Hepatocyte (in vitro differentiated cells): ENCODE measurements at regions not wholly inside any gene's neighbourhood (a gene's known extent, or its start where the extent isn't known, plus 50 kb on each side); places are given as distances from the start of the nearest gene placed in this dataset.

ENCODE experiments used
- DNase-seq: peaks from one replicate; pipeline ENCODE4 v3.0.0-alpha.2; 2016; ENCODE audit warnings: low spot score
- H2AFZ ChIP-seq: fragments of 200-600 bp; sonication (generic); 2 replicates; pipeline ENCODE4 v1.6.0; 2016; ENCODE audit warnings: antibody characterized with exemption, mild to moderate bottlenecking
- H3K27ac ChIP-seq: fragments of 200-600 bp; sonication (generic); 2 replicates; pipeline ENCODE4 v1.5.1; 2016; ENCODE audit warnings: mild to moderate bottlenecking
- H3K27me3 ChIP-seq: fragments of 200-600 bp; sonication (generic); 2 replicates; pipeline ENCODE4 v1.6.1; 2016
- H3K36me3 ChIP-seq: fragments of 200-600 bp; sonication (generic); replicated peaks from 2 replicates; pipeline ENCODE4 v1.5.1; 2016; ENCODE audit warnings: low read depth; ENCODE audit not compliant: insufficient read depth
- H3K4me1 ChIP-seq: fragments of 200-600 bp; sonication (generic); 2 replicates; pipeline ENCODE4 v1.5.1; 2016; ENCODE audit warnings: mild to moderate bottlenecking, moderate library complexity; ENCODE audit not compliant: insufficient read depth
- H3K4me2 ChIP-seq: fragments of 200-600 bp; sonication (generic); 2 replicates; pipeline ENCODE4 v1.6.0; 2016
- H3K4me3 ChIP-seq: fragments of 200-600 bp; sonication (generic); 2 replicates; pipeline ENCODE4 v1.5.1; 2016; ENCODE audit warnings: mild to moderate bottlenecking
- H3K79me2 ChIP-seq: fragments of 200-600 bp; sonication (generic); 2 replicates; pipeline ENCODE4 v1.6.0; 2017; ENCODE audit warnings: mild to moderate bottlenecking
- H3K9me2 ChIP-seq: fragments of 200-600 bp; sonication (generic); replicated peaks from 2 replicates; pipeline ENCODE4 v1.6.0; 2017; ENCODE audit warnings: mild to moderate bottlenecking; ENCODE audit not compliant: insufficient read depth
- H3K9me3 ChIP-seq: fragments of 200-600 bp; sonication (generic); 2 replicates; pipeline ENCODE4 v1.5.1; 2016; ENCODE audit warnings: low read depth, mild to moderate bottlenecking
- H4K20me1 ChIP-seq: fragments of 200-600 bp; sonication (generic); 2 replicates; pipeline ENCODE4 v1.6.0; 2016; ENCODE audit warnings: mild to moderate bottlenecking; ENCODE audit not compliant: insufficient read depth, poor library complexity, severe bottlenecking
- CTCF ChIP-seq: fragments of 200-600 bp; sonication (generic); IDR thresholded peaks from 2 replicates; pipeline ENCODE4 v1.5.1; 2016; ENCODE audit warnings: antibody characterized with exemption, mild to moderate bottlenecking; ENCODE audit not compliant: poor library complexity
- EZH2 ChIP-seq: fragments of 200-600 bp; sonication (generic); IDR thresholded peaks from 2 replicates; pipeline ENCODE4 v1.6.1; 2016; ENCODE audit warnings: antibody characterized with exemption, mild to moderate bottlenecking, borderline replicate concordance
- EZH2phosphoT487 ChIP-seq: fragments of 200-600 bp; sonication (generic); IDR thresholded peaks from one replicate; pipeline ENCODE4 v1.6.1; 2018; ENCODE audit warnings: antibody characterized with exemption, mild to moderate bottlenecking, low read depth, moderate library complexity; ENCODE audit not compliant: unreplicated experiment, severe bottlenecking
- WGBS: methylation state at CpG from one replicate; pipeline ENCODE4 v1.1.6; 2016; ENCODE audit warnings: low lambda C conversion rate; ENCODE audit errors: missing lambda C conversion rate; 5-methylcytosine and 5-hydroxymethylcytosine counted together

GRCh38 chr1:217311766-217312165, 319.1 kb downstream of the GPATCH2 start:
- Histone ChIP-seq H2AFZ (no peak overlapping the region), H3K4me1 (no peaks in the 10 kb centered on the region), H3K9me3 (no peaks in the 10 kb centered on the region), H3K4me2 (no peak overlapping the region), H3K4me3 (no peak overlapping the region), H3K36me3 (no peaks in the 10 kb centered on the region), H3K9me2 (no peaks in the 10 kb centered on the region), H3K79me2 (no peaks in the 10 kb centered on the region), H3K27ac (no peak overlapping the region), H4K20me1 (no peaks in the 10 kb centered on the region), H3K27me3 (no peaks in the 10 kb centered on the region)
- DNase-seq, result no peak
- no peak for TF ChIP-seq EZH2
- no peak for TF ChIP-seq CTCF
- TF ChIP-seq EZH2phosphoT487, result no peak
- WGBS, result 58% methylated on average over 1 of the region's 1 CpG

DNA sequence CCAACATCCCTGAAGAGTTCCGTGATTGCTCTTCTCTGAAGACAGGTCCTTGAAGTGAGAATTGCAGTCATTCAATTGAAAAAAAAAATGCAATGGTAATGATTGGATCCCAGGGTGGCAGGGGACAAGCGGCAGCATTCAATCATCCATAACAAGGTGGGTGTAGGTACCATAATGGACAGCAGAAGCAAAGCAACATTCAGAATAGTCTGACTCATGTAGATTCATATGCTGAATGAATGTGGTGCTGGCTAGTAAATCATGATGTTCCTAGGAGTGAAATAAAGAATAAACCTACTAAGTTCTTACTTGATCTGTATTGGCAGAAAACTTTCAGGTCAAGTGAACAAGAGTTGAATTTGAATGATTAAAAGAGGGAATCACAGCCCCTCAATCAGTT, 319.6 kb downstream of the GPATCH2 start:
- H2AFZ ChIP-seq, result no peak overlapping the region
- no peaks in the 10 kb centered on the region for H3K79me2 ChIP-seq
- H3K27ac ChIP-seq, result no peak overlapping the region
- DNase-seq, result no peak
- no peaks in the 10 kb centered on the region for H3K27me3 ChIP-seq
- no peaks in the 10 kb centered on the region for H4K20me1 ChIP-seq
- no peaks in the 10 kb centered on the region for H3K4me1 ChIP-seq
- H3K9me2 ChIP-seq, result no peaks in the 10 kb centered on the region
- TF ChIP-seq CTCF (no peak), EZH2phosphoT487 (no peak), EZH2 (no peak)
- WGBS, result 95% methylated on average over 2 of the region's 2 CpGs
- no peak overlapping the region for H3K4me3 ChIP-seq
- H3K4me2 ChIP-seq, result no peak overlapping the region
- no peaks in the 10 kb centered on the region for H3K36me3 ChIP-seq
- H3K9me3 ChIP-seq, result no peaks in the 10 kb centered on the region

DNA sequence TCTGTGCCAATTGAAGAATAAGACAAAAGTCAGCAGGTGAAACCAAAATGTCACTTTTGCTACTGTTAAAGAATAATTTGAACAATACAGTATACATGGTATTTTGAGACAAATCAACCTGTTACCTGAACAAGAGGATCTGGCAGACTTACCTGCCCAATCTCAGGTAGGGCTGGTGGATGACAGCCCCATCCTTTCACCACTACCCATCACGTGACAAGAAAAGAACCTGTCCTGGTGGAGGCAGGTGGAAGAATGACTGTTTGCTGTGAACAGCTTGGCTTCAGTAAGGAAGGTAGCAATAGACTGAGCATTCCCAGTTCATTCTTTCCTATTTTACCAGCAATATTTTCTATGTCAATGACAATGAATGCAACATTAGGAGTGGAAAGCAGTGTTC, 349.6 kb downstream of the GPATCH2 start:
- WGBS, result 61% methylated on average over 1 of the region's 1 CpG
- TF ChIP-seq EZH2phosphoT487 (no peak), CTCF (no peak), EZH2 (no peak)
- Histone ChIP-seq H2AFZ (no peak overlapping the region), H3K9me3 (no peaks in the 10 kb centered on the region), H4K20me1 (no peaks in the 10 kb centered on the region), H3K9me2 (no peaks in the 10 kb centered on the region), H3K4me1 (no peaks in the 10 kb centered on the region), H3K4me3 (no peak overlapping the region), H3K79me2 (no peaks in the 10 kb centered on the region), H3K27ac (no peak overlapping the region), H3K36me3 (no peaks in the 10 kb centered on the region), H3K27me3 (no peaks in the 10 kb centered on the region), H3K4me2 (no peak overlapping the region)
- no peak for DNase-seq

DNA sequence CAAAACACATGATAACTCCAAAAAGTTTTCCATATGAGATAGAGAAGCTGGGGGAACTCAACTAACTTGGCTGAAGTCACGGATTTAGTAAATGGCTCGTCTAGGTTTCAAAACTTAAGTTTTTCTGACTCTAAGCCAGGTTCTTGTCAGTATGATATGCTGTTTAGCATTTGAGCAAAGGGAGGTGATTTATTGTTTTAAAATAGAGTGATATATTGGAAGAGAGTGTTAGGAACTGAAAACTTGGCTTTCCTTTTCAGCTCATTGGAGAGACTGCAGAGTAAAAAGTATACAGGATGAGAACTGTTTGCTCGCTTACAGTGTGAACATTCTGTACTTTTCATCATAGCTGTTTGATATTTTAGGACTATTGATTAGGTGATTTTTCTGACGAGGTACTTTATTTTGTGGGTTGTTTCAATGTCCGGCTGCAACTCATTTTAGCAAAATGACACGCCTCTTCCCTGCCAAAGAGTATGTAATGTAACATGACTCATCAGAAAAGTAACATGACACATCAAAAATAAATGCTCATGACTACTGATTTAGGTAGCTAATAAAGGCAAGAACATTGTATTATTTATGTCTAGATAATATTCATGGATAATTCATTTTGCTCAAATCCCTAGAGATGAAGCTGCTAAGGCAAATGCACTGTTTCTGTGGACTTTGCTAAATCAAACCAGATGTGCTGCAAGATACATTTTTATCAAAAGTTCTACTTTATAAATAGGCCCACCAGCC, 355.1 kb downstream of the GPATCH2 start:
- DNase-seq, result no peak
- Histone ChIP-seq H3K9me2 (no peaks in the 10 kb centered on the region), H2AFZ (no peak overlapping the region), H3K27me3 (no peaks in the 10 kb centered on the region), H3K27ac (no peak overlapping the region), H3K4me2 (no peak overlapping the region), H3K4me1 (no peaks in the 10 kb centered on the region), H3K36me3 (no peaks in the 10 kb centered on the region), H3K79me2 (no peaks in the 10 kb centered on the region), H3K9me3 (no peaks in the 10 kb centered on the region), H4K20me1 (no peaks in the 10 kb centered on the region), H3K4me3 (no peak overlapping the region)
- no peak for TF ChIP-seq EZH2phosphoT487
- no peak for TF ChIP-seq EZH2
- no peak for TF ChIP-seq CTCF
- WGBS, result 83% methylated on average over 6 of the region's 6 CpGs
